ENCODE measurements at regions not wholly inside any gene's neighbourhood (a gene's known extent, or its start where the extent isn't known, plus 50 kb on each side); places are given as distances from the start of the nearest gene placed in this dataset.

DNA sequence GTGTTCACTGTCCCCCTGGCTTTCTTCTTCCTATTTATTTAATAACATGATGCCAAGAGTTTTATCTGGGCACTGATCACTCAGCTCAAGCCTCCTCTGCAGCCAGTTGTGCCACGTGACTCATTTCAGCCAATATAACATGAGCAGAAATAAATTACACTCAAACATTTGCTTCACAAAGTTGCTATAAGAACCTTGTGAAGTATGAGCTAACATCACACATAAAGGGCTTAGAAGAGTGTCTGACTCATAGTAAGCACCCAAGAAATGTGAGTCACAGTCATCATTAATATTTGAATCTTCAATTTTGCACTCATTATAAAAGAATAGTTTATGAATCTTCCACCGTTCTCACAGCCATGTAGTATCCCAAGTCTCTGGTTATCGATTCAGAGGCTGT lies 414.6 kb upstream of the NPVF start:
- FAIRE-seq (no peak), DNase-seq (ENCODE audit: insufficient read length, low spot score) (no peak)
- TF ChIP-seq PAX5 (IDR thresholded peaks at IDR 0.05; ENCODE audit: insufficient read depth, low read length, severe bottlenecking) (no peak), POLR2AphosphoS5 (IDR thresholded peaks at IDR 0.05; ENCODE audit: low read depth, low read length) (no peak), TAF1 (IDR thresholded peaks at IDR 0.05; ENCODE audit: low read depth, low read length) (no peak), SPI1 (IDR thresholded peaks at IDR 0.05; ENCODE audit: low read depth, low read length) (no peak), POU2F2 (IDR thresholded peaks at IDR 0.05; ENCODE audit: low read depth, low read length) (no peak), POLR2A (IDR thresholded peaks at IDR 0.05; ENCODE audit: low read depth, low read length) (no peak)

- FAIRE-seq (no peak), DNase-seq (ENCODE audit: insufficient read length, low spot score) (no peak)
- TF ChIP-seq POLR2AphosphoS5 (IDR thresholded peaks at IDR 0.05; ENCODE audit: low read depth, low read length) (no peak), POLR2A (IDR thresholded peaks at IDR 0.05; ENCODE audit: low read depth, low read length) (no peak), SPI1 (IDR thresholded peaks at IDR 0.05; ENCODE audit: low read depth, low read length) (no peak), PAX5 (IDR thresholded peaks at IDR 0.05; ENCODE audit: insufficient read depth, low read length, severe bottlenecking) (no peak), TAF1 (IDR thresholded peaks at IDR 0.05; ENCODE audit: low read depth, low read length) (no peak), POU2F2 (IDR thresholded peaks at IDR 0.05; ENCODE audit: low read depth, low read length) (no peak)
These were observed 415.0 kb upstream of the NPVF start for GRCh38 chr7:25643286-25643685.

GRCh38 chr7:25643770-25644394 lies 415.6 kb upstream of the NPVF start:
- no peak for TF ChIP-seq TAF1 (IDR thresholded peaks at IDR 0.05; ENCODE audit: low read depth, low read length)
- no peak for TF ChIP-seq POU2F2 (IDR thresholded peaks at IDR 0.05; ENCODE audit: low read depth, low read length)
- no peak for TF ChIP-seq PAX5 (IDR thresholded peaks at IDR 0.05; ENCODE audit: insufficient read depth, low read length, severe bottlenecking)
- TF ChIP-seq POLR2AphosphoS5 (IDR thresholded peaks at IDR 0.05; ENCODE audit: low read depth, low read length), result no peak
- no peak for TF ChIP-seq POLR2A (IDR thresholded peaks at IDR 0.05; ENCODE audit: low read depth, low read length)
- DNase-seq (ENCODE audit: insufficient read length, low spot score) (no peak), FAIRE-seq (no peak)

GRCh38 chr7:25646726-25647413 lies 418.6 kb upstream of the NPVF start:
- TF ChIP-seq POLR2AphosphoS5 (IDR thresholded peaks at IDR 0.05; ENCODE audit: low read depth, low read length), result no peak
- DNase-seq (ENCODE audit: insufficient read length, low spot score) (no peak), FAIRE-seq (no peak)

- no peak for DNase-seq (ENCODE audit: insufficient read length, low spot score)
- TF ChIP-seq POLR2A (IDR thresholded peaks at IDR 0.05; ENCODE audit: low read depth, low read length) (no peak), SPI1 (IDR thresholded peaks at IDR 0.05; ENCODE audit: low read depth, low read length) (no peak), PAX5 (IDR thresholded peaks at IDR 0.05; ENCODE audit: insufficient read depth, low read length, severe bottlenecking) (no peak), POU2F2 (IDR thresholded peaks at IDR 0.05; ENCODE audit: low read depth, low read length) (no peak), TAF1 (IDR thresholded peaks at IDR 0.05; ENCODE audit: low read depth, low read length) (no peak), POLR2AphosphoS5 (IDR thresholded peaks at IDR 0.05; ENCODE audit: low read depth, low read length) (no peak)
- FAIRE-seq, result no peak
These were observed 419.6 kb upstream of the NPVF start for GRCh38 chr7:25647872-25648271.

DNA sequence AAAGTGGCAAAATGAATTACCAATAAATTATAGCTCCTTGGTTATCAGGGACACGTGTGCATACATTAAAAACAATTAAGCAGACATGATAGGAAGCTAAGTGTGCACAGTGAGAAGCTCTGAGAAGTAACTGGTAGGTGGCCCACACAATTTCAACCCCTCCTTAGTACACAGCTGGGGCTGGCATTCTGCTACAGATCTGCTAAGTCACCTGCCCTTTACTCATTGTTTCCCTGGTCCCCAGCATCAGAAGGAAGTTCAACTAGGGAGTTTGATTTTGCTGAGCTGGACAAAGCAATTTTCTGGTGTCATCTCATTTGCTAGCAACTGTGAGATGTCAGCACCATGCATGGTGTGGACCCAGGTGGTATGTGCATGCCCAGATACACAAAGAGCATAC lies 424.1 kb upstream of the NPVF start:
- FAIRE-seq (no peak), DNase-seq (ENCODE audit: insufficient read length, low spot score) (no peak)
- no peak for TF ChIP-seq POU2F2 (IDR thresholded peaks at IDR 0.05; ENCODE audit: low read depth, low read length)
- TF ChIP-seq SPI1 (IDR thresholded peaks at IDR 0.05; ENCODE audit: low read depth, low read length), result no peak
- no peak for TF ChIP-seq POLR2A (IDR thresholded peaks at IDR 0.05; ENCODE audit: low read depth, low read length)
- TF ChIP-seq PAX5 (IDR thresholded peaks at IDR 0.05; ENCODE audit: insufficient read depth, low read length, severe bottlenecking), result no peak
- no peak for TF ChIP-seq TAF1 (IDR thresholded peaks at IDR 0.05; ENCODE audit: low read depth, low read length)
- TF ChIP-seq POLR2AphosphoS5 (IDR thresholded peaks at IDR 0.05; ENCODE audit: low read depth, low read length), result no peak

DNA sequence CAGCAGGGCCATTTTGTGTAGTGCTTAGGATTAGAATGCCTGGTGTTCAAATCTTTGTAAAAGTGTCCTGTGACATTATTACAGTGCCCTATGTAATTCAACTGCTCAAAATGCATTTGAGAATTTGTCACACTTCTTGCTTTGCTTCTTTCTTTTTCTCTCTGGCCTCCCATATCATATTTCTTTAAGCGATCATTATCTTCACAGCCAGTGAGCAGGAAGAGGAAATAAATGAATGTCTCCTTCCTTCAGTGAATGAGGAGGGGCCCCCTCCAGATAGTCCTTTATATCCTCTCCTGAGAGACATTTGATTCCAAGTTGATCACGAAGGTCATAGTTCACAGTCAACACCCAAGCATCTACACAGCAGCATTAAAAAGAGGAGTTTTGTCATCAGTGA lies 425.1 kb upstream of the NPVF start:
- DNase-seq (ENCODE audit: insufficient read length, low spot score), result no peak
- no peak for FAIRE-seq
- no peak for TF ChIP-seq SPI1 (IDR thresholded peaks at IDR 0.05; ENCODE audit: low read depth, low read length)
- TF ChIP-seq PAX5 (IDR thresholded peaks at IDR 0.05; ENCODE audit: insufficient read depth, low read length, severe bottlenecking), result no peak
- no peak for TF ChIP-seq POLR2AphosphoS5 (IDR thresholded peaks at IDR 0.05; ENCODE audit: low read depth, low read length)

DNA sequence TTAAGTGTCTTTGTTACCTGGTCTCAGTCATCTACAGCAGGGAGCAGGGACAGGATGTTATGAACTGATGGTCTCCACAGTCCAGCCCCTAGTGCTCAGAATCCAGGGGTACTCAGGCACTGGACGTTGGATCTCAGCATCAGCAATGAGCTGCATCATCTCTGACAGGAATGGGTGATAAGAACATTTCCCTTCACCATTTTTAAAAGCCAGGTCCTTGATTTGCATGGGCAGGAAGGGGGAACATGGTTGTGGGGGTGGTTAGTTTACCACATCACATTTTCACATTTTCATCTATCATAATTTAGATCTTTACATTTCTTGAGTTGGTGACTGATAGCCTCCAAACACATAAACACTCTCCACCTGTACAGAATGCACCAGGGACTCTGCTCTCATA lies 427.8 kb upstream of the NPVF start:
- FAIRE-seq (no peak), DNase-seq (ENCODE audit: insufficient read length, low spot score) (no peak)
- TF ChIP-seq POU2F2 (IDR thresholded peaks at IDR 0.05; ENCODE audit: low read depth, low read length), result no peak

GRCh38 chr7:25656581-25657026 lies 428.3 kb upstream of the NPVF start:
- TF ChIP-seq POU2F2 (IDR thresholded peaks at IDR 0.05; ENCODE audit: low read depth, low read length) (no peak), POLR2AphosphoS5 (IDR thresholded peaks at IDR 0.05; ENCODE audit: low read depth, low read length) (no peak)

DNA sequence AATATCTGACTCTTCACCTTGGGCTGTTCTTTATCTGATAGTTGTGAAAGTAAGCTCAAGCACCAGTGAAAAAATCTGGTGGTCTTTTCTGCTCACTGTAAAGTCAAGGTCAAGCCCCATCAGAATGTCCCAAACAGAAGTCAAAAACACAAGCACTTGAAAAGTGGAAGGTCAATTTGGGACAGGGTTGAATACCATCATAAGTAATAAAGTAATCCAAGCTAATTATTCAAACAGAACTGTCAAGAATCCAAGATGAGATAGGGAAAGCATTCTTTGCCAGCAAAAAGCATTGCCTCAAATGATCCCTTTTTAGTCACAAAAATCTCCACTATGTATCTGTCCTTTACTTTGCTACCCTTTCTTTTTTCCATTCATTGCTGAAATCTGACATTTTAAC lies 430.1 kb upstream of the NPVF start:
- TF ChIP-seq POU2F2 (IDR thresholded peaks at IDR 0.05; ENCODE audit: low read depth, low read length) (no peak), POLR2A (IDR thresholded peaks at IDR 0.05; ENCODE audit: low read depth, low read length) (no peak), POLR2AphosphoS5 (IDR thresholded peaks at IDR 0.05; ENCODE audit: low read depth, low read length) (no peak), SPI1 (IDR thresholded peaks at IDR 0.05; ENCODE audit: low read depth, low read length) (no peak), PAX5 (IDR thresholded peaks at IDR 0.05; ENCODE audit: insufficient read depth, low read length, severe bottlenecking) (no peak), TAF1 (IDR thresholded peaks at IDR 0.05; ENCODE audit: low read depth, low read length) (no peak)
- FAIRE-seq, result no peak
- no peak for DNase-seq (ENCODE audit: insufficient read length, low spot score)

More at GRCh38 chr7:25656581-25657026, 428.3 kb upstream of the NPVF start:
- FAIRE-seq (no peak), DNase-seq (ENCODE audit: insufficient read length, low spot score) (no peak)
